ENCODE measurements at regions not wholly inside any gene's neighbourhood (a gene's known extent, or its start where the extent isn't known, plus 50 kb on each side); places are given as distances from the start of the nearest gene placed in this dataset.

DNA sequence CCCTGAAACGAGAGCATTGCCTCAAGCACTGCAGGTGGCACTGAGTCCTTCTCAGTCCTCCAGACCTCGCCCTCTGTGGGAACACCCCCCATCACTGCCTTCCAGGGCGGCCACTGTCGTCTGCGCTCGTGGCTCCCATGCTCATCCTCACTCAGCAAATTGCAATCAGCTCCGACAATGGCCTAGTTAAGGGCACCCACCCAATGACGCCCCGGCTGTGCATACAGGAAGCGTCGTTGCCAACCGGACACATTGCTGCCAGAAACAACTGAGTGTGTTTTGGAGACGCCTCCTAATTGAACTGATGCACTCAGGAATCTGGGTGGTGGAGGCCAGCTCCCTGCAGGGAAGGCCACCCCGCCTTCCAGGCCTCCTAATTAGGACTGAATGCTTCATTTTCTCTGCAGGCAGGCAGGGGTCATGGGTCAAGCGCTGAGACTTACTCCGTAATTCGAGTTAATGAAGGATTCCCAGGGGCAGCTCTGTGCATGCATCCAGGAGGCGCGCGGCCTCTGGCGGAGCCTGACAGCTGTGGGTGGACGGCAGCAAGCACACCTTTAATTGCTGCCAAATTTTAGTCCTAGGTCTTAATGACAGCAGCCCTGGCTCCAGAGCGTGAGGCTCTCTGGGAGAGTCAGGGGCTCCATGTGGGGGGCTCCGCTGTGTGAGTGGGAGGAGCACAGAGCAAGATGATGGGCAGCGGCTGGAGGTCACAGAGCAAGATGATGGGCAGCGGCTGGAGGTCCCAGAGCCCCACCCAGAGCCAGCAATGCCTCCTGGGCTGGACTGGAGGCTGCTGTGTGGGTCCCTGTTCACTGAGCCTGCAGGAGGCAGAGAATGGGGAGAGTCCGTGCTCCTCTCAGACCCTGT, 199.0 kb downstream of the BRD1 start:
- Histone ChIP-seq H3K4me2 (ENCODE audit: low read length) (no peak overlapping the region), H3K4me1 (ENCODE audit: control insufficient read depth, low read length) (no peaks in the 10 kb centered on the region), H3K9me2 (replicated peaks; ENCODE audit: control insufficient read depth, low read length) (no peaks in the 10 kb centered on the region), H3F3A (ENCODE audit: control insufficient read depth, insufficient read depth) (no peaks in the 10 kb centered on the region), H4K20me1 (ENCODE audit: control insufficient read depth, insufficient read depth, low read depth, low read length) (no peaks in the 10 kb centered on the region; the same call in 1 of the 2 replicates), H3K4me3 (ENCODE audit: low read length) (no peak overlapping the region), H3K36me3 (ENCODE audit: control insufficient read depth, low read length) (peaks cover 9% of the 10 kb centered on the region; the same call in 1 of the 2 replicates), H3K9me3 (ENCODE audit: control insufficient read depth, insufficient read depth, low read length) (no peaks in the 10 kb centered on the region), H3K27ac (ENCODE audit: low read depth, low read length) (no peak overlapping the region), H3K79me2 (ENCODE audit: control insufficient read depth, low read length) (peaks cover 84% of the 10 kb centered on the region), H3K27me3 (ENCODE audit: control insufficient read depth, low read length) (no peaks in the 10 kb centered on the region)
- TF ChIP-seq, protein P1, sequence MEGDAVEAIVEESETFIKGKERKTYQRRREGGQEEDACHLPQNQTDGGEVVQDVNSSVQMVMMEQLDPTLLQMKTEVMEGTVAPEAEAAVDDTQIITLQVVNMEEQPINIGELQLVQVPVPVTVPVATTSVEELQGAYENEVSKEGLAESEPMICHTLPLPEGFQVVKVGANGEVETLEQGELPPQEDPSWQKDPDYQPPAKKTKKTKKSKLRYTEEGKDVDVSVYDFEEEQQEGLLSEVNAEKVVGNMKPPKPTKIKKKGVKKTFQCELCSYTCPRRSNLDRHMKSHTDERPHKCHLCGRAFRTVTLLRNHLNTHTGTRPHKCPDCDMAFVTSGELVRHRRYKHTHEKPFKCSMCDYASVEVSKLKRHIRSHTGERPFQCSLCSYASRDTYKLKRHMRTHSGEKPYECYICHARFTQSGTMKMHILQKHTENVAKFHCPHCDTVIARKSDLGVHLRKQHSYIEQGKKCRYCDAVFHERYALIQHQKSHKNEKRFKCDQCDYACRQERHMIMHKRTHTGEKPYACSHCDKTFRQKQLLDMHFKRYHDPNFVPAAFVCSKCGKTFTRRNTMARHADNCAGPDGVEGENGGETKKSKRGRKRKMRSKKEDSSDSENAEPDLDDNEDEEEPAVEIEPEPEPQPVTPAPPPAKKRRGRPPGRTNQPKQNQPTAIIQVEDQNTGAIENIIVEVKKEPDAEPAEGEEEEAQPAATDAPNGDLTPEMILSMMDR (IDR thresholded peaks at IDR 0.05; ENCODE audit: low read depth, low read length, poor library complexity, severe bottlenecking): no peak
- TF ChIP-seq EZH2phosphoT487 (IDR thresholded peaks at IDR 0.05; ENCODE audit: borderline replicate concordance, low read length): no peak

DNA sequence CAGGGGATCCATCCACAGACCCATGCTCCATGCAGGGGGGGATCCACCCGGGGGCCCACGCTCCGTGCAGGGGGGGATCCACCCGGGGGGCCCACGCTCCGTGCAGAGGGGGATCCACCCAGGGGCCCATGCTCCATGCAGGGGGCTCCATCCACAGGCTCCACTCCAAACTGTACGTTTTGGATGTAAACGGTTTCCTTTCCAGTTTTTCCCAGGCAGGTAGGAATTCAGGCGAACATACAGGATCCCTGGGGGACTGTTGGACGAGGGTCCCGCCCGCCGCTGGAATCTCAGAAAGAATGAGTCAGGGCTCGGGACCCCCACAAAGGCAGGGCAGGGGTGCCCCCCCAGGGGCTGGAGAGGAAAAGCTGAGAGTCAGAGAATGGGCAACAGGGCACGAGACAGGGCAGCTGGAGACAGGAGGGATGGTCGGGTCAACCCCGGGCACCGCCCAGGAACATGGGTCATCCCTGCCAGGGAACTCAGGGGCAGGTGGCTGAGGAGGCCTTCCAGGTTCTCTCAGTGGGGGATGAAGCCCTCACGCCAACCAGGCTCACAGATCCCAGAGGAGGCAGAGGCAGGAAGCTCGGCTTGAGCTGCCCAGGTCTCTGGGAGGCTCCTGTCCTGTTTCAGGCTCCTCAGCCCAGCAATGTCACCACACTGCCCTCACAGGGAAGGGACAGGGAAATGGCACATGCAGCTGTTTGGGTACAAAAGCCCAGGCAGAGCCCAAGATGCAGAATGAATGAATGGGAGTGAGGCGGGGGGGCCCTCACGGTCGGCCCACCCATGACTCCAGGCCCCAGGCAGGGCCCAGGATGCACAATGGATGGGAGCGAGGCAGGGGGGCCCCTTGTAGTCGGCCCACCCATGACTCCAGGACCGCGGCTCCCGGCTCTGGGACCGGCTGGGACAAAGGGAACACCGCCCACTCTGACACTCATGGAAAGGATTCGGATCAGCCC, 200.2 kb downstream of the BRD1 start:
- no peaks in the 10 kb centered on the region for H3K9me2 ChIP-seq (replicated peaks; ENCODE audit: control insufficient read depth, low read length)
- peaks cover 85% of the 10 kb centered on the region for H3K79me2 ChIP-seq (ENCODE audit: control insufficient read depth, low read length)
- peaks cover 9% of the 10 kb centered on the region; the same call in 1 of the 2 replicates for H3K36me3 ChIP-seq (ENCODE audit: control insufficient read depth, low read length)
- H3K4me3 ChIP-seq (ENCODE audit: low read length): no peak overlapping the region
- H3K4me1 ChIP-seq (ENCODE audit: control insufficient read depth, low read length): no peaks in the 10 kb centered on the region
- no peaks in the 10 kb centered on the region for H3K9me3 ChIP-seq (ENCODE audit: control insufficient read depth, insufficient read depth, low read length)
- H3K27ac ChIP-seq (ENCODE audit: low read depth, low read length): no peak overlapping the region
- TF ChIP-seq EZH2phosphoT487 (IDR thresholded peaks at IDR 0.05; ENCODE audit: borderline replicate concordance, low read length): no peak
- TF ChIP-seq, protein P1 (IDR thresholded peaks at IDR 0.05; ENCODE audit: low read depth, low read length, poor library complexity, severe bottlenecking): no peak
- no peaks in the 10 kb centered on the region for H3F3A ChIP-seq (ENCODE audit: control insufficient read depth, insufficient read depth)
- no peak overlapping the region for H3K4me2 ChIP-seq (ENCODE audit: low read length)
- no peaks in the 10 kb centered on the region for H3K27me3 ChIP-seq (ENCODE audit: control insufficient read depth, low read length)
- no peaks in the 10 kb centered on the region for H4K20me1 ChIP-seq (ENCODE audit: control insufficient read depth, insufficient read depth, low read depth, low read length)

DNA sequence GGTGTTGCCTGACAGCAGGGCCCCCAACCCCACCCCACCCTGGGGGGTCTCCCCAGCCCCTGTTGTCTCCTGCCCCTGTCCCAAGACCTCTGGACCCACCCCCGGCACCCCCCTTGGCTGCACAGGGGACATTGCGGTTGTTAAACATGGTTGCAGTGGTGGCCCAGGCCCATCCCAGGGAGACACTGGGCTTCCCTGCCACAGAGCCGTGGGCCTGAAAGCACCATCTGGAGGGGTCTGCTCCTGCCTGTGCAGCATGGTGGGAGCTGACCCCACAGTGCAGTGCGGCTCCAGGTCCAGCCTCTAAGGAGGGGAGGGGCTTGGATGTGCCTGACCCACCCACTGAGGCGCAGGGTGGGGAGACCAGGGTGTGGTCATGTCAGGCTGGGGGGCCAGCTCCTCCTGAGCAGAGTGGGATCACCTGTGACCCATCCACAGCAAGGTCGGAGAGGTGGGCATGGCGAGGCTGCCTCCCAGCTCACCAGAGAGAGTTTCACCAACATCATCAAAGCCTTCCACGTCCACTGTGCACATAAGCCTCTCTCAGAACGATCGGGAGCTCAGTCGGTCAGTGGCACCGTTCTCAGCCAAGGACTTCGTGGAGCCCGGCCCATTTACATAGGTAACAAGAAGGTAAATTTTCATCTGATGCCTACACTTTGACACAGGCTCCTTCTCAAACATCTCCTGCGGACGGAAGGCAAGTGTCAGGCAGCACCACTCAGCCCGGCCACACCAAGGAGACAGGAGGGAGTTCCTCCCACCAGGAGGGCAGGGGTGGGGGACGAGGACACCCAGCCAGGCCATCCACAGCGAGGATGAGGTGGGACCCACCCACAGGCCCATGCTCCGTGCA, 201.1 kb downstream of the BRD1 start:
- Histone ChIP-seq H3K4me3 (ENCODE audit: low read length) (no peak overlapping the region), H3K79me2 (ENCODE audit: control insufficient read depth, low read length) (peaks cover 79% of the 10 kb centered on the region), H3K36me3 (ENCODE audit: control insufficient read depth, low read length) (peaks cover 3% of the 10 kb centered on the region; the same call in 1 of the 2 replicates), H3K4me2 (ENCODE audit: low read length) (no peak overlapping the region), H4K20me1 (ENCODE audit: control insufficient read depth, insufficient read depth, low read depth, low read length) (no peaks in the 10 kb centered on the region), H3K9me3 (ENCODE audit: control insufficient read depth, insufficient read depth, low read length) (no peaks in the 10 kb centered on the region), H3K27ac (ENCODE audit: low read depth, low read length) (no peak overlapping the region), H3F3A (ENCODE audit: control insufficient read depth, insufficient read depth) (no peaks in the 10 kb centered on the region), H3K4me1 (ENCODE audit: control insufficient read depth, low read length) (no peaks in the 10 kb centered on the region), H3K9me2 (replicated peaks; ENCODE audit: control insufficient read depth, low read length) (no peaks in the 10 kb centered on the region), H3K27me3 (ENCODE audit: control insufficient read depth, low read length) (no peaks in the 10 kb centered on the region)
- TF ChIP-seq EZH2phosphoT487 (IDR thresholded peaks at IDR 0.05; ENCODE audit: borderline replicate concordance, low read length): no peak
- TF ChIP-seq, protein P1 (IDR thresholded peaks at IDR 0.05; ENCODE audit: low read depth, low read length, poor library complexity, severe bottlenecking): no peak
